ENCODE measurements at regions not wholly inside any gene's neighbourhood (a gene's known extent, or its start where the extent isn't known, plus 50 kb on each side); places are given as distances from the start of the nearest gene placed in this dataset.

DNA sequence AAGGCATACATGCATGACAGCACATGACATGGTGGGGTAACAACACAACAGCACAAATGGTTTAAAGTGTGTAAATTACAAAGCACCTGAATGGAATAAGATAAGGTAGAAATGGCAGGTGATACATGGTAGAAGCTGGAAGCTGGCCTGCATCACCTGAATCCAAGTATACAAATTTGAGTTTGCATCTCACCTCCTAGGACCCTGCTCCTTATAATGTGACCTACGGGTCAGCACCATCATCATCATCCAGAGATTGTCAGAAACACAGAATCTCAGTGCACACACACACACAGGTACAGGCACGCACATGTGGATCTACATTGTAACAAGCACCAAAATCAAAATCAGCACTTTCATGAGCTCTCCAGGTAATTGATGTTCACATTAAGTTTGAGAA, 1048.2 kb upstream of the AUTS2 start:
- no peak for TF ChIP-seq REST (IDR thresholded peaks at IDR 0.05; ENCODE audit: insufficient read depth in 1 of 2, low read depth in 2 of 2, low read length in 2 of 2)
- no peak for TF ChIP-seq TAF1 (IDR thresholded peaks at IDR 0.05; ENCODE audit: borderline replicate concordance, insufficient read depth, low read length)
- TF ChIP-seq SIN3A (IDR thresholded peaks at IDR 0.05; ENCODE audit: borderline replicate concordance, insufficient read depth, low read length): no peak
- no peak for TF ChIP-seq POLR2AphosphoS5 (IDR thresholded peaks at IDR 0.05; ENCODE audit: low read depth, low read length)

Data from PFSK-1 (cell line).